Chondrocyte (in vitro differentiated cells): ENCODE measurements at regions not wholly inside any gene's neighbourhood (a gene's known extent, or its start where the extent isn't known, plus 50 kb on each side); places are given as distances from the start of the nearest gene placed in this dataset.

Experiments used
- DNase-seq: peaks from one replicate; pipeline ENCODE4 v3.0.0; 2021; ENCODE audit warnings: mixed read lengths, low spot score
- H3K27ac Mint-ChIP-seq: one replicate; pipeline ENCODE4 v1.8.0; 2021; ENCODE audit warnings: mild to moderate bottlenecking, moderate library complexity, mixed read lengths; ENCODE audit not compliant: unreplicated experiment
- H3K27me3 Mint-ChIP-seq: 2 replicates; pipeline ENCODE4 v1.8.0; 2021; ENCODE audit warnings: low read depth, mixed read lengths
- H3K36me3 Mint-ChIP-seq: 2 replicates; pipeline ENCODE4 v1.8.0; 2021; ENCODE audit warnings: low read depth, mixed read lengths
- H3K4me1 Mint-ChIP-seq: 2 replicates; pipeline ENCODE4 v1.8.0; 2021; ENCODE audit warnings: low read depth, mild to moderate bottlenecking, mixed read lengths
- H3K4me3 Mint-ChIP-seq: one replicate; pipeline ENCODE4 v1.8.0; 2021; ENCODE audit warnings: mild to moderate bottlenecking, moderate library complexity, mixed read lengths; ENCODE audit not compliant: unreplicated experiment
- H3K9me3 Mint-ChIP-seq: 2 replicates; pipeline ENCODE4 v1.8.0; 2021; ENCODE audit warnings: low read depth, mixed read lengths
- CTCF ChIP-seq: fragments of 200-600 bp; sonication (generic); IDR thresholded peaks from 2 replicates; pipeline ENCODE4 v1.5.0; 2021; ENCODE audit warnings: antibody characterized with exemption, mild to moderate bottlenecking, moderate library complexity

- Mint-ChIP-seq H3K36me3 (peaks cover 7% of the 10 kb centered on the region), H3K4me1 (peaks cover 10% of the 10 kb centered on the region), H3K4me3 (no peak overlapping the region), H3K9me3 (peaks cover 19% of the 10 kb centered on the region), H3K27ac (no peak overlapping the region), H3K27me3 (no peaks in the 10 kb centered on the region)
- no peak for TF ChIP-seq CTCF
- DNase-seq = no peak
These were observed 308.0 kb upstream of the B3GALT2 start for GRCh38 chr1:193494368-193494767.

- Mint-ChIP-seq H3K27ac (no peak overlapping the region), H3K27me3 (no peaks in the 10 kb centered on the region), H3K9me3 (peaks cover 29% of the 10 kb centered on the region), H3K4me1 (peaks cover 16% of the 10 kb centered on the region), H3K36me3 (peaks cover 7% of the 10 kb centered on the region), H3K4me3 (no peak overlapping the region)
- no peak for TF ChIP-seq CTCF
- no peak for DNase-seq
These were observed 302.8 kb upstream of the B3GALT2 start for GRCh38 chr1:193489191-193489590.

GRCh38 chr1:193487722-193488121 is 301.3 kb upstream of the B3GALT2 start:
- no peaks in the 10 kb centered on the region for H3K27me3 Mint-ChIP-seq
- peaks cover 7% of the 10 kb centered on the region for H3K36me3 Mint-ChIP-seq
- TF ChIP-seq CTCF = no peak
- H3K27ac Mint-ChIP-seq = no peak overlapping the region
- peaks cover 29% of the 10 kb centered on the region for H3K9me3 Mint-ChIP-seq
- H3K4me1 Mint-ChIP-seq = peaks cover 16% of the 10 kb centered on the region
- no peak overlapping the region for H3K4me3 Mint-ChIP-seq
- no peak for DNase-seq

GRCh38 chr1:193486671-193487229 is 300.3 kb upstream of the B3GALT2 start:
- Mint-ChIP-seq H3K4me1 (peaks cover 16% of the 10 kb centered on the region), H3K27me3 (no peaks in the 10 kb centered on the region), H3K4me3 (no peak overlapping the region), H3K36me3 (peaks cover 7% of the 10 kb centered on the region), H3K9me3 (peaks cover 24% of the 10 kb centered on the region), H3K27ac (no peak overlapping the region)
- DNase-seq = no peak
- TF ChIP-seq CTCF = no peak

- TF ChIP-seq CTCF = no peak
- Mint-ChIP-seq H3K4me1 (peaks cover under 1% of the 10 kb centered on the region), H3K36me3 (no peaks in the 10 kb centered on the region), H3K27ac (no peak overlapping the region), H3K4me3 (no peak overlapping the region), H3K9me3 (peaks cover 9% of the 10 kb centered on the region), H3K27me3 (no peaks in the 10 kb centered on the region)
- DNase-seq = no peak
These were observed 294.3 kb upstream of the B3GALT2 start for GRCh38 chr1:193480755-193481154.
